Osteoblast (primary cell): ENCODE measurements at regions not wholly inside any gene's neighbourhood (a gene's known extent, or its start where the extent isn't known, plus 50 kb on each side); places are given as distances from the start of the nearest gene placed in this dataset.

Experiments used
- DNase-seq: peaks from one replicate; pipeline ENCODE4 v3.0.0; 2011; ENCODE audit warnings: low spot score, mixed read lengths; ENCODE audit not compliant: insufficient read length; ENCODE audit errors: missing footprints
- H2AFZ ChIP-seq: 2 replicates; pipeline ENCODE4 v1.6.0; 2011; ENCODE audit warnings: mild to moderate bottlenecking, low read length
- H3K27ac ChIP-seq: 2 replicates; pipeline ENCODE4 v1.5.1; 2011; ENCODE audit warnings: mild to moderate bottlenecking, low read depth, low read length, moderate library complexity
- H3K27me3 ChIP-seq: 2 replicates; pipeline ENCODE4 v1.6.0; 2012; ENCODE audit warnings: mild to moderate bottlenecking, control low read depth, inconsistent platforms, low read length, moderate library complexity; ENCODE audit not compliant: insufficient read depth
- H3K36me3 ChIP-seq: 2 replicates; pipeline ENCODE4 v1.5.1; 2011; ENCODE audit warnings: mild to moderate bottlenecking, low read length, control low read depth, moderate library complexity; ENCODE audit not compliant: insufficient read depth
- H3K4me1 ChIP-seq: 2 replicates; pipeline ENCODE4 v1.5.1; 2011; ENCODE audit warnings: mild to moderate bottlenecking, low read length, control low read depth, moderate library complexity; ENCODE audit not compliant: insufficient read depth
- H3K4me2 ChIP-seq: 2 replicates; pipeline ENCODE4 v1.6.0; 2011; ENCODE audit warnings: mild to moderate bottlenecking, low read length; ENCODE audit not compliant: insufficient read depth
- H3K4me3 ChIP-seq: fragments of 200-600 bp; sonication (generic); 3 replicates; pipeline ENCODE4 v1.5.1; 2012; ENCODE audit warnings: mild to moderate bottlenecking, low read length, inconsistent platforms; ENCODE audit not compliant: insufficient read depth
- H3K79me2 ChIP-seq: 2 replicates; pipeline ENCODE4 v1.6.0; 2012; ENCODE audit warnings: mild to moderate bottlenecking, low read length, control low read depth, inconsistent platforms; ENCODE audit not compliant: insufficient read depth
- H3K9me3 ChIP-seq: 2 replicates; pipeline ENCODE4 v1.5.1; 2011; ENCODE audit warnings: low read depth, low read length, control low read depth
- H4K20me1 ChIP-seq: 2 replicates; pipeline ENCODE4 v1.6.0; 2012; ENCODE audit warnings: mild to moderate bottlenecking, low read length, control low read depth; ENCODE audit not compliant: insufficient read depth
- CTCF ChIP-seq: IDR thresholded peaks from 2 replicates; pipeline ENCODE4 v1.5.1; 2011; ENCODE audit warnings: mild to moderate bottlenecking, low read depth, low read length, moderate library complexity; ENCODE audit errors: extremely low read depth

GRCh38 chr9:29668732-29669131 is 2095.5 kb upstream of the C9orf72 start:
- Histone ChIP-seq H3K9me3 (no peaks in the 10 kb centered on the region), H3K79me2 (no peaks in the 10 kb centered on the region), H3K4me2 (no peak overlapping the region), H4K20me1 (no peaks in the 10 kb centered on the region), H3K36me3 (no peaks in the 10 kb centered on the region), H2AFZ (no peak overlapping the region), H3K27ac (no peak overlapping the region), H3K4me3 (no peak overlapping the region), H3K27me3 (no peaks in the 10 kb centered on the region), H3K4me1 (no peaks in the 10 kb centered on the region)
- TF ChIP-seq CTCF, result no peak
- no peak for DNase-seq

GRCh38 chr9:29669613-29670012 is 2096.3 kb upstream of the C9orf72 start:
- H3K4me1 ChIP-seq, result no peaks in the 10 kb centered on the region
- H2AFZ ChIP-seq, result no peak overlapping the region
- no peak overlapping the region for H3K4me3 ChIP-seq
- H3K9me3 ChIP-seq, result no peaks in the 10 kb centered on the region
- no peak overlapping the region for H3K4me2 ChIP-seq
- DNase-seq, result no peak
- no peaks in the 10 kb centered on the region for H3K36me3 ChIP-seq
- TF ChIP-seq CTCF, result no peak
- no peaks in the 10 kb centered on the region for H4K20me1 ChIP-seq
- no peaks in the 10 kb centered on the region for H3K27me3 ChIP-seq
- H3K79me2 ChIP-seq, result no peaks in the 10 kb centered on the region
- no peak overlapping the region for H3K27ac ChIP-seq

- Histone ChIP-seq H3K79me2 (no peaks in the 10 kb centered on the region), H3K4me1 (no peaks in the 10 kb centered on the region), H2AFZ (no peak overlapping the region), H3K9me3 (no peaks in the 10 kb centered on the region), H3K27me3 (no peaks in the 10 kb centered on the region), H3K4me3 (no peak overlapping the region), H3K27ac (no peak overlapping the region), H3K36me3 (no peaks in the 10 kb centered on the region), H3K4me2 (no peak overlapping the region), H4K20me1 (no peaks in the 10 kb centered on the region)
- no peak for TF ChIP-seq CTCF
- no peak for DNase-seq
Measured at GRCh38 chr9:29685531-29685930, 2112.2 kb upstream of the C9orf72 start.

GRCh38 chr9:29691145-29691544 is 2117.9 kb upstream of the C9orf72 start:
- TF ChIP-seq CTCF, result no peak
- no peak for DNase-seq

More at GRCh38 chr9:29691145-29691544, 2117.9 kb upstream of the C9orf72 start:
- Histone ChIP-seq H3K4me2 (no peak overlapping the region), H3K9me3 (no peaks in the 10 kb centered on the region), H3K4me1 (no peaks in the 10 kb centered on the region), H3K27ac (no peak overlapping the region), H2AFZ (no peak overlapping the region), H4K20me1 (no peaks in the 10 kb centered on the region), H3K36me3 (no peaks in the 10 kb centered on the region), H3K4me3 (no peak overlapping the region), H3K79me2 (no peaks in the 10 kb centered on the region), H3K27me3 (no peaks in the 10 kb centered on the region)
